ENCODE measurements at regions not wholly inside any gene's neighbourhood (a gene's known extent, or its start where the extent isn't known, plus 50 kb on each side); places are given as distances from the start of the nearest gene placed in this dataset.

- no peak for TF ChIP-seq CTCF (conservative IDR thresholded peaks at IDR 0.05; ENCODE audit: low read depth, low read length)
- TF ChIP-seq POLR2A (IDR thresholded peaks at IDR 0.05; ENCODE audit: low read depth, low read length): no peak
- TF ChIP-seq USF2 (IDR thresholded peaks at IDR 0.05; ENCODE audit: low read depth, low read length): no peak
- TF ChIP-seq FOS (IDR thresholded peaks at IDR 0.05; ENCODE audit: low read depth, low read length): no peak
- no peak for TF ChIP-seq RAD21 (IDR thresholded peaks at IDR 0.05; ENCODE audit: low read length)
- no peak for TF ChIP-seq CEBPB (IDR thresholded peaks at IDR 0.05; ENCODE audit: low read depth, low read length)
Observed at GRCh38 chr10:107914450-107915214, 750.1 kb upstream of the SORCS1 start.

Data from IMR-90 (cell line).